ENCODE measurements at regions not wholly inside any gene's neighbourhood (a gene's known extent, or its start where the extent isn't known, plus 50 kb on each side); places are given as distances from the start of the nearest gene placed in this dataset.

DNA sequence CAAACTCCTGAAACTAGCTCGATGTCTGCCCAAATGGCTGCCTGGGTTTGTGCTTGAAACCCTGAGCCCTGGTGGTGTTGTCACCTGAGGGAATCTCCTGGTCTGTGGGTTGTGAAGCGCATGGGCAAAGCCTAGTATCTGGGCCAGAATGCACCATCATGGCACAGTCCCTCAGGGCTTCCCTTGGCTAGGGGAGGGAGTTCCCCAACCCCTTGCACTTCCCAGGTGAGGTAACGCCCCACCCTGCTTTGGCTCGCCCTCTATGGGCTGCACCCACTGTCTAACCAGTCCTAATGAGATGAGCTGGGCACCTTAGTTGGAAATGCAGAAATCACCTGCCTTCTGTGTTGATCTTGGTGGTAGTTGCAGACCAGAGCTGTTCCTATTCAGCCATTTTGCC lies 152.9 kb upstream of the MAP3K7 start:
- no peak for DNase-seq (ENCODE audit: low spot score)

DNA sequence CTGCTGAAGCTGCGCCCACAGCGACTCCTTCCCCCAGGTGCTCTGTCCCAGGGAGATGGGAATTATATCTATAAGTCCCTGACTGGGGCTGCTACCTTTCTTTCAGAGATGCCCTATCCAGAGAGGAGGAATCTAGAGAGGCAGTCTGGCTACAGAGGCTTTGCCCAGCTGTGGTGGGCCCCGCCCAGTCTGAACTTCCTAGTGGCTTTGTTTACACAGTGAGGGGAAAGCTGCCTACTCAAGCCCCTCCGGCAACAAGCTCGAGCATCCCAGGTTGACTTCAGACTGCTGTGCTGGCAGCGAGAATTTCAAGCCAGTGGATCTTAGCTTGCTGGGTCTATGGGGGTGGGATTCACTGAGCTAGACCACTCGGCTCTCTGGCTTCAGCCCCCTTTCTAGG lies 152.5 kb upstream of the MAP3K7 start:
- no peak for DNase-seq (ENCODE audit: low spot score)

- DNase-seq (ENCODE audit: low spot score) = no peak
Measured at GRCh38 chr6:90730151-90730673, 143.3 kb upstream of the MAP3K7 start.

DNA sequence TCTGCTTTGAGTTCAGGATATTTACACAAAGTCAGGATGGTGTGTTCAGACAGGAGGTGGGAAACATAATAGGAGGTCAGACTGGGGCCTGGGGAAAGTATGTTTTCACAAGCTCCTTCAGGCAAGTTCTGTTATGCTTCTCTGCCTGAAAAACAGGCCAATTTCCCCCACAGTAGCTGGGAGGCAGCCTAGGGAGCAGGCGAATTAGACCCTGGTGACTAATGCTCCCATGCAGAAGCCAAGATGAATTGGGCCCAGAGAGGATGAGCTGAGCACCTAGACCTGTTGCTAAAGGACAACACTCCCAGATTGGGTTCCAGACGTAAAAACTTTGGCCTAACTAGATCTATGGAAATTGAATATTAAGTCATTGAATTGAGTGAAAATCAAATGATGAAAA lies 142.2 kb upstream of the MAP3K7 start:
- no peak for DNase-seq (ENCODE audit: low spot score)

DNA sequence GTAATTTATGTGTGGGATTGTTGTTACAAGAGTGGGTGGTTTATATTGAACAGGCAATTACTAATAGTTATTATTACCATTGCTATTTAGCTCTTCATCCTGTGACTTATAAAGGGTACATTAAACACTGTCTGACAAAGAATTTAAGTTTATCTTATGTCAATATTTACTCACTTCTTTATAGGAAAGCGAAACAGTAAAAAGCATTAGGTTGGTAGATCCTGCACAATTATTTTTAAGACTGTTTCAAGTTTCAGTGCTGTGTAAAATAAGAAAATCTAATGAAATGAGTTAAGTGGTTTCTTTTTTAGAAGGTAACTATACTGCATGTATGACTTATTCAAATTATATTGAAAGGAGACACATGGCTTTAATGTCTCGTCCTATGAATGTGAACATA lies 135.8 kb upstream of the MAP3K7 start:
- DNase-seq (ENCODE audit: low spot score) = no peak

DNA sequence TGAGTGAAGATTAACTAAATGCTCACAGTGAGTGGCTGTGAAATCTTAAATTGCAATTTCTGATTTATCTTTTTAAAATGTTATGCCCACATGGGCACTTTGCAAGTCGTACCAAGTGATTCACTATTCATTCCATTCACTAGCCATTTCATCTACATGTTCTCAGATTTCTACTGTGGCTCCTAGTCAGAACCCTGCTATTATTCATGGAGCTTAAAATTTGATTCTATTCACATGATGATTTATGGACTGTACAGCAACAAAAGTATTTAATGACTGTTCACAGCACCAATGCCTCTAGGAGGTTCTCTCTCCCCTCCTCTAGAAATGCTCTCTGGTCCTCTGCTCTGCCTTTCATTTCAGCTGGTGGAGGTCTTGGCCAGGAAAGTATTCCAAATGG lies 133.5 kb upstream of the MAP3K7 start:
- DNase-seq (ENCODE audit: low spot score) = no peak

DNA sequence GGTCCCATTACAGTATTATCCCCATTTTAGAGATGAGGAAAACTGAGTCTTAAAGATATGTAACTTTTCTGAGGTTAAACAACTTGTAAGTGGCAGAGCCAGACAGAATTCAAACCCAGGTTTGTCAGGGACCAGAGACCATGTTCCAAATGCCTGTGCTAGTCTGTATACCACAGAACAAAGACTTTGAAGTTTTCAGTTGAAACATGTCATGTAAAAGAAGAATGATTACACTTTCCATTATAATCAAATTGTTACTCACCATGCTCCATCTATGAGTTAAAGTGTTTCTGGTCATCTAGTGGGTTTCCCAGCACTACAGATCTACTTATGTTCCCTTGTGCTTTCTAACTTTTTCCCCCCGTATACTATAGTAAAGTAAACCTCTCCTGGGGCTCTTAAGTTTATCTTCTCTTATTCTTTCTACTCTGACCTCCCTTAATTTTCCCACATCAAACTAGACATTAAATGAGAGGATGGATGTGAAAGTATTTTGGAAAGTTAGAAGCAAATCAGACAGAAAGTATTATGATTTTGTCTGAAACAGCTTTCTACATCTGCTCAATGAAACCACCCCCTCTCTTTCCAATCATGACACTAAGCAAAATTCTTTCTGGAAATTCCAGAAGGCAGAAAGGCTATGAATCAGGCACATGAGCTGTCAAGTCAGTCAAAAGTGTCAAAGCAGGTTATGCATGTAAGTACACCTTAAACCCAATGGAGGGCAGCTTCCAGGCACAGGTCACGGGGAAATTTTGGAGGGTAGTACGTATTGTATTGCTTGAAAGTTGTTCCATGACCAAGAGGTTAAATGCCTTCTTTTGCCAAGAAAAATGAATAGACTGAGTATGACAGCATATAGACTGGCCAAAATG lies 132.7 kb upstream of the MAP3K7 start:
- no peak for DNase-seq (ENCODE audit: low spot score)

DNA sequence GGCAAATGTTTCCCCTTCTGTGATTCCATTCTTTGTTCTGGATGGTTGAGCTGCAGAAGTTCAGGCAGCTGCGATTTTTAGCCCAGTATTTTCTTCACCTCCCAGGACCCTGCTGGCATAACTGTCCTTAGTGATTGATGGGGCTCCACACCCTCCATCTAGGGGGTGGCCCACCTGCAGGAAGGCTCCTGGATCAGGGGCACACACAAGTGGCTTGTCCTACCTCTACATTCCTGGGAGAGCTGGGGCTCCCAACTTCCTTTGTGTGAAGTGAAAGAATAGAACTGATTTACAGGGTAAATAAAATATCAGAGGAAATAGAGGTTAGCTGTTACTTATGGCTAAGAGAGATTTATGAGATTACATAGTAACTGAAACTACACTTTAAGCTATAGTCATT lies 129.5 kb upstream of the MAP3K7 start:
- DNase-seq (ENCODE audit: low spot score) = no peak

GRCh38 chr6:90715093-90715655 lies 128.3 kb upstream of the MAP3K7 start:
- DNase-seq (ENCODE audit: low spot score) = peak; percentile 97

GRCh38 chr6:90714319-90714718 lies 127.4 kb upstream of the MAP3K7 start:
- peak; percentile 20 for DNase-seq (ENCODE audit: low spot score)

- peak; percentile 29 for DNase-seq (ENCODE audit: low spot score)
Measured at GRCh38 chr6:90712114-90712513, 125.2 kb upstream of the MAP3K7 start.

DNA sequence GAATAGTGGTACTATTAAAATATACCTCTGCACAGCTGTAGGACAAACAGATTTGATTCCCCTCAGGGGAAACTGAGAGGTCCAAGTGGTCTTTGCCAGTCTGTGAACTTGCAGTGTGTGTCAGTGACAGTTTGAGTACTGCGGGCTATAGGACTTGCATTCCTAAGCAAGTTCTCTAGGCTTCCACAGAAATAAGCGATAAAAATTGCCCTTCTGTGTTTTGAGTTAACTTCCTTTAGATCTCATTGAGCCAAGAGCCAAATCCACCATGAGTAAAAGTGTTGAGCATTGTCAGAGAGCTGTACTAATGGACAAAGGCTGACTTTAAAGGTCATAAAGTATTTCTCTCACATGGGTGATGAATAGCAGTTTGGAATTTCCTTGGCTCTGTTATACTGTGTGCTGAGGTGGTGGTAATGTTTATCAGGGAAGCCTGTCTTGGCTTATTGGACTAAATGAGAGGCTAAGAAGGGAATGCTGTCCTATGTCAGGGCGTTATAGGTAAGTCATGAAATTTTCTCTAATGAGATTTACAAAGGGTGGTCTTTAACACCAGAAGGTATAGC lies 122.6 kb upstream of the MAP3K7 start:
- DNase-seq (ENCODE audit: low spot score) = peak; percentile 47

GRCh38 chr6:90708206-90708737 lies 121.4 kb upstream of the MAP3K7 start:
- DNase-seq (ENCODE audit: low spot score) = no peak

GRCh38 chr6:90707246-90707645 lies 120.4 kb upstream of the MAP3K7 start:
- DNase-seq (ENCODE audit: low spot score) = no peak

DNA sequence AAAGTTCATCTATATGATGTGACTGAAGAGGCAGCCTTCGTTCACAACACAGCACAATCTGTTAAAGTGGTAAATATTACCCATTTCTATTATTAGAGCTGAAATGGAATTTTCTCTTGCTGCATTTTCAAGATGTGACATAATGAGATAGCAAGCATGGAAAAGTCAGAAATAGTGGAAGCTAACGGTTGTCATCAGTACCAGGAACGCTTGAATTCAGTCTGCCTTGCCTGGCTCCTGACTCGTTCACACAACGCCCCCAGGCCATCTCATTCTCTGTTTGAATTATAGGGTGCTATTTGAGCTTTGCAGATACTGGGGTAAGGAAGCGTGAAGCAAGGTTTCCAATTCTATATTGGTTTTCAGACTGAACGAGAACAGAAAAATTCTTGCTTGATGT lies 116.5 kb upstream of the MAP3K7 start:
- DNase-seq (ENCODE audit: low spot score) = peak; percentile 15

- no peak for DNase-seq (ENCODE audit: low spot score)
Measured at GRCh38 chr6:90701926-90702325, 115.1 kb upstream of the MAP3K7 start.

GRCh38 chr6:90701146-90701781 lies 114.4 kb upstream of the MAP3K7 start:
- no peak for DNase-seq (ENCODE audit: low spot score)

- no peak for DNase-seq (ENCODE audit: low spot score)
Measured at GRCh38 chr6:90695316-90695715, 108.4 kb upstream of the MAP3K7 start.

- no peak for DNase-seq (ENCODE audit: low spot score)
Measured at GRCh38 chr6:90694802-90695201, 107.9 kb upstream of the MAP3K7 start.

GRCh38 chr6:90691823-90692222 lies 105.0 kb upstream of the MAP3K7 start:
- DNase-seq (ENCODE audit: low spot score) = no peak

DNA sequence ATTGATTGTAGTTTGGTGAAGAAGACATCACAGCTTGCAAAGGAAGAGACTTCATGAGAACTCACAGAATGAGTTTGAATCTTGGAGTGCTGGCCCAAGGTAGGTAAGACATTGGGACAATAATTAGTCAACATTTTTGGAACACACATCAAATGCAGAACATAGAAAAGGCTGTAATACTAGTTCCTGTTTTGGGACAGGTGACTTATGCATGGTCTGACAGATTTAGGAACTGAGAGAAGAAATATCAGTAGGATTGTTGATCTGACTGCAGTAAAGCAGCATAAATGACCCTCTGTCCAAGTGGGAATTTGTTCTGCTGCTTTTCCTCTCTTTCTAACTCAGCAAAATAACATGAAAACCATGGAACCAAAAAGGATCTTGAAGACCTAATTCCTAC lies 102.3 kb upstream of the MAP3K7 start:
- no peak for DNase-seq (ENCODE audit: low spot score)

GRCh38 chr6:90687775-90688380 lies 101.0 kb upstream of the MAP3K7 start:
- no peak for DNase-seq (ENCODE audit: low spot score)
